ENCODE measurements at regions not wholly inside any gene's neighbourhood (a gene's known extent, or its start where the extent isn't known, plus 50 kb on each side); places are given as distances from the start of the nearest gene placed in this dataset.

- Mint-ChIP-seq H3K9me3 (no peaks in the 10 kb centered on the region), H3K27me3 (ENCODE audit: low read depth) (no peaks in the 10 kb centered on the region), H3K27ac (no peak overlapping the region), H3K36me3 (no peaks in the 10 kb centered on the region), H3K4me1 (peaks cover 2% of the 10 kb centered on the region), H3K4me3 (no peak overlapping the region)
- no peak for DNase-seq (ENCODE audit: low spot score in 2 of 2, unreplicated experiment in 2 of 2)
- no peak for TF ChIP-seq CTCF (IDR thresholded peaks at IDR 0.05; ENCODE audit: unreplicated experiment)
Measured at GRCh38 chr4:20386001-20386740, 134.5 kb downstream of the SLIT2 start.

GRCh38 chr4:20386906-20387305 lies 135.2 kb downstream of the SLIT2 start:
- no peaks in the 10 kb centered on the region for H3K36me3 Mint-ChIP-seq
- no peaks in the 10 kb centered on the region for H3K27me3 Mint-ChIP-seq (ENCODE audit: low read depth)
- no peak for DNase-seq (ENCODE audit: low spot score in 2 of 2, unreplicated experiment in 2 of 2)
- no peak for TF ChIP-seq CTCF (IDR thresholded peaks at IDR 0.05; ENCODE audit: unreplicated experiment)
- H3K9me3 Mint-ChIP-seq, result no peaks in the 10 kb centered on the region
- no peak overlapping the region for H3K27ac Mint-ChIP-seq
- H3K4me3 Mint-ChIP-seq, result no peak overlapping the region
- H3K4me1 Mint-ChIP-seq, result peaks cover 2% of the 10 kb centered on the region

- Mint-ChIP-seq H3K27ac (no peak overlapping the region), H3K4me1 (peaks cover 7% of the 10 kb centered on the region)
Measured at GRCh38 chr4:20391198-20391597, 139.5 kb downstream of the SLIT2 start.

GRCh38 chr4:20391912-20392311 lies 140.2 kb downstream of the SLIT2 start:
- TF ChIP-seq CTCF (IDR thresholded peaks at IDR 0.05; ENCODE audit: unreplicated experiment), result no peak
- H3K4me3 Mint-ChIP-seq, result no peak overlapping the region
- no peak overlapping the region for H3K27ac Mint-ChIP-seq
- H3K9me3 Mint-ChIP-seq, result no peaks in the 10 kb centered on the region
- H3K36me3 Mint-ChIP-seq, result no peaks in the 10 kb centered on the region
- peaks cover 7% of the 10 kb centered on the region for H3K4me1 Mint-ChIP-seq
- no peaks in the 10 kb centered on the region for H3K27me3 Mint-ChIP-seq (ENCODE audit: low read depth)
- DNase-seq (ENCODE audit: low spot score in 2 of 2, unreplicated experiment in 2 of 2), result no peak

More at GRCh38 chr4:20391198-20391597, 139.5 kb downstream of the SLIT2 start:
- H3K36me3 Mint-ChIP-seq, result no peaks in the 10 kb centered on the region
- no peak for TF ChIP-seq CTCF (IDR thresholded peaks at IDR 0.05; ENCODE audit: unreplicated experiment)
- no peak overlapping the region for H3K4me3 Mint-ChIP-seq
- H3K27me3 Mint-ChIP-seq (ENCODE audit: low read depth), result no peaks in the 10 kb centered on the region
- no peaks in the 10 kb centered on the region for H3K9me3 Mint-ChIP-seq
- no peak for DNase-seq (ENCODE audit: low spot score in 2 of 2, unreplicated experiment in 2 of 2)

GRCh38 chr4:20393486-20394100 lies 141.9 kb downstream of the SLIT2 start:
- Mint-ChIP-seq H3K9me3 (no peaks in the 10 kb centered on the region), H3K27ac (no peak overlapping the region), H3K4me1 (peaks cover 7% of the 10 kb centered on the region), H3K27me3 (ENCODE audit: low read depth) (no peaks in the 10 kb centered on the region), H3K36me3 (no peaks in the 10 kb centered on the region), H3K4me3 (no peak overlapping the region)
- no peak for DNase-seq (ENCODE audit: low spot score in 2 of 2, unreplicated experiment in 2 of 2)
- TF ChIP-seq CTCF (IDR thresholded peaks at IDR 0.05; ENCODE audit: unreplicated experiment), result no peak
